Transverse colon (tissue), 4 donors: ENCODE measurements at regions not wholly inside any gene's neighbourhood (a gene's known extent, or its start where the extent isn't known, plus 50 kb on each side); places are given as distances from the start of the nearest gene placed in this dataset.

Experiments used
- DNase-seq: peaks from one replicate; pipeline ENCODE4 v3.0.0-alpha.2; 2019
- H3K27ac ChIP-seq, 4 donors: fragments of 200-600 bp; sonication (generic); 2 replicates each; pipeline ENCODE4 v1.5.1; 2016 to 2018; ENCODE audit warnings: inconsistent platforms in 4 of 4
- H3K27me3 ChIP-seq: fragments of 200-600 bp; sonication (generic); 2 replicates; pipeline ENCODE4 v1.5.1; 2017; ENCODE audit warnings: inconsistent platforms
- H3K36me3 ChIP-seq, 4 donors: fragments of 200-600 bp; sonication (generic); 2 replicates each; pipeline ENCODE4 v1.5.1; 2017 to 2019; ENCODE audit warnings: inconsistent platforms in 4 of 4
- H3K4me1 ChIP-seq, 4 donors: fragments of 200-600 bp; sonication (generic); 2 replicates each; pipeline ENCODE4 v1.5.1; 2017 to 2020; ENCODE audit warnings: inconsistent platforms in 4 of 4
- H3K4me3 ChIP-seq, 4 donors: fragments of 200-600 bp; sonication (generic); 1 replicate in 1 of 4; 2 replicates in 3 of 4; pipeline versions ENCODE4 v1.5.1 to v1.6.1; 2017 to 2019; ENCODE audit warnings: inconsistent platforms in 4 of 4
- H3K9me3 ChIP-seq, 2 donors: fragments of 200-600 bp; sonication (generic); 2 replicates each; pipeline ENCODE4 v1.5.1; 2017 to 2019; ENCODE audit warnings: inconsistent platforms in 2 of 2
- CTCF ChIP-seq, 5 experiments: fragments of 200-600 bp in 3 of 5; fragments of 450-650 bp in 2 of 5; sonication (generic) in 3 of 5; IDR thresholded peaks; 1 replicate in 2 of 5; 2 replicates in 3 of 5; pipeline ENCODE4 v1.5.1; 2016 to 2017; ENCODE audit warnings: antibody characterized with exemption in 5 of 5, inconsistent platforms in 3 of 5, mild to moderate bottlenecking in 2 of 5, moderate library complexity in 1 of 5
- EP300 ChIP-seq: sonication (generic); formaldehyde crosslinking; IDR thresholded peaks from one replicate; pipeline ENCODE4 v1.6.1; 2017; ENCODE audit warnings: antibody characterized with exemption, low read depth
- POLR2A ChIP-seq: fragments of 450-650 bp; IDR thresholded peaks from one replicate; pipeline ENCODE4 v1.6.1; 2016; ENCODE audit warnings: antibody characterized with exemption, mild to moderate bottlenecking, moderate library complexity
- POLR2AphosphoS5 ChIP-seq, 3 donors: sonication (generic); formaldehyde crosslinking; IDR thresholded peaks; one replicate each; pipeline ENCODE4 v1.6.1; 2016; ENCODE audit warnings: antibody characterized with exemption in 3 of 3
- WGBS, 2 donors: methylation state at CpG; one replicate each; pipeline ENCODE4 v1.1.5; 2018; ENCODE audit warnings: low coverage in 1 of 2; 5-methylcytosine and 5-hydroxymethylcytosine counted together
- in situ Hi-C, 4 donors: fragments of 200-750 bp; cut with MboI; loops; one replicate each; pipeline versions ENCODE4 v1.15.0 to v1.15.1; 2017; ENCODE audit warnings: low sequenced_read_pairs in 3 of 4, low pct_ligation_motif_present in 1 of 4, low pct_unique_long_range_greater_than_20kb in 1 of 4
- intact Hi-C: fragments of 100-400 bp; cut with DNase I; formaldehyde crosslinking; loops from one replicate; pipeline ENCODE4 v1.15.1; 2023; ENCODE audit warnings: low total_unique reads

- DNase-seq: no peak
- no peaks in the 10 kb centered on the region for H3K4me1 ChIP-seq
- intact Hi-C loops (no loop called here), in situ Hi-C loops (no loop called here)
- H3K9me3 ChIP-seq: no peaks in the 10 kb centered on the region
- no peaks in the 10 kb centered on the region for H3K36me3 ChIP-seq
- no peak for TF ChIP-seq CTCF (IDR thresholded peaks at IDR 0.05)
- TF ChIP-seq POLR2AphosphoS5 (IDR thresholded peaks at IDR 0.05): no peak
- no peak for TF ChIP-seq EP300
- no peak for TF ChIP-seq POLR2A
- H3K27me3 ChIP-seq: no peaks in the 10 kb centered on the region
- no peak overlapping the region for H3K27ac ChIP-seq
- no peak overlapping the region for H3K4me3 ChIP-seq
- WGBS, 2 donors: 71 to 74% methylated on average over 3 to 9 of the region's 9 CpGs
These were observed 591.2 kb downstream of the VRK1 start for GRCh38 chr14:97388408-97388807.

GRCh38 chr14:97390096-97390724 is 593.0 kb downstream of the VRK1 start:
- intact Hi-C loops: no loop called here
- TF ChIP-seq EP300: no peak
- no peak for TF ChIP-seq POLR2A
- TF ChIP-seq POLR2AphosphoS5 (IDR thresholded peaks at IDR 0.05): no peak
- no peak for TF ChIP-seq CTCF (IDR thresholded peaks at IDR 0.05)

DNA sequence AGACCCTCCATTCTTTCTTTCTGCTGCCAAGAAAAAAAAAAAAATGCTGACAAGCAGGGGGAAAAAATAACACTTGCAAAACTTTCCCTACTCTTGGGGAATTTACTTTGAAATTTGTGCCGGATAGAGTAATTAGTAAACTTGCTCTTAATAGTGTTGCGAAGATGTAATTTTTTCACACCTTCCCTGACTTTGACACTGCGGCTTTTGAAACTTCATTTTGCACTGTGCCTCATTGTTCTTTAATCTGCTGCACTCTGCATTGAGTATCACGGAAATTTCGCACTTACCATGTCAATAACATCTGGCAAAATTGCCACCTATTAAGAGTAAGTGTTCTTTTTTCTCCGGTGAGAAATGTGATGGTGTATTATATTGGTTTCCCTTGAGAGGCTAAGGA is 596.1 kb downstream of the VRK1 start:
- in situ Hi-C loops (no loop called here), intact Hi-C loops (no loop called here)
- WGBS, 2 donors: 73 to 80% methylated on average over 6 of the region's 6 CpGs
- no peak overlapping the region for H3K4me3 ChIP-seq
- H3K4me1 ChIP-seq: no peaks in the 10 kb centered on the region
- TF ChIP-seq POLR2A (no peak), POLR2AphosphoS5 (IDR thresholded peaks at IDR 0.05) (no peak), EP300 (no peak), CTCF (IDR thresholded peaks at IDR 0.05) (no peak)
- no peak for DNase-seq
- H3K27me3 ChIP-seq: no peaks in the 10 kb centered on the region
- H3K27ac ChIP-seq: no peak overlapping the region
- H3K9me3 ChIP-seq: no peaks in the 10 kb centered on the region
- H3K36me3 ChIP-seq: no peaks in the 10 kb centered on the region

More at GRCh38 chr14:97390096-97390724, 593.0 kb downstream of the VRK1 start:
- H3K36me3 ChIP-seq: no peaks in the 10 kb centered on the region
- no peaks in the 10 kb centered on the region for H3K4me1 ChIP-seq
- DNase-seq: no peak
- in situ Hi-C loops: no loop called here
- no peaks in the 10 kb centered on the region for H3K9me3 ChIP-seq
- WGBS, 2 donors: 81 to 90% methylated on average over 2 to 4 of the region's 4 CpGs
- no peak overlapping the region for H3K4me3 ChIP-seq
- H3K27ac ChIP-seq: no peak overlapping the region
- H3K27me3 ChIP-seq: no peaks in the 10 kb centered on the region

GRCh38 chr14:97395068-97395467 is 597.9 kb downstream of the VRK1 start:
- intact Hi-C loops: no loop called here

More at GRCh38 chr14:97395068-97395467, 597.9 kb downstream of the VRK1 start:
- TF ChIP-seq EP300: no peak
- no peak for TF ChIP-seq CTCF (IDR thresholded peaks at IDR 0.05)
- no peak for TF ChIP-seq POLR2A
- TF ChIP-seq POLR2AphosphoS5 (IDR thresholded peaks at IDR 0.05): no peak
- Histone ChIP-seq H3K4me3 (no peak overlapping the region), H3K36me3 (no peaks in the 10 kb centered on the region), H3K27me3 (no peaks in the 10 kb centered on the region), H3K9me3 (no peaks in the 10 kb centered on the region), H3K4me1 (no peaks in the 10 kb centered on the region), H3K27ac (no peak overlapping the region)
- DNase-seq: no peak
- 65% methylated on average over 4 of the region's 4 CpGs; no CpG with 5 or more reads in 1 of the 2 donors for WGBS, 2 donors
- in situ Hi-C loops: no loop called here
